ENCODE measurements at regions not wholly inside any gene's neighbourhood (a gene's known extent, or its start where the extent isn't known, plus 50 kb on each side); places are given as distances from the start of the nearest gene placed in this dataset.

DNA sequence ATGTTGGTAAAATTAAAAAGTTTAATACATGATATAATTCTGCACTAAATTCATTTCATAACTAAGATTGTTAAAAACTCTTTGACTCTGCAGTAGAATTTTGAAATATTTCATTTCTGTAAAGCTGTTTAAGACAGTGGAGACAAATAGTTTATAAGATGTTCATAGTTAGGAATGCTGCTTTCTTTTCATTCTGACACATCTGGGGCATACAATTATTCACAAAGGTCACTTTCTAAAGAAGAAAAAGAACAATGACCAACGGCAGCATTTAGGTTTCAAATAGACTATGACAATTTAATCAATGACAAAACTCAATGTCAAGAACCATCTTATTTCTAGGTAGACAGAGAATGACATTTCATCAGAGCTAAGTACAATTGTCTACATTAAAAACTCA lies 1422.1 kb downstream of the PCDH9 start:
- TF ChIP-seq CTCF (IDR thresholded peaks at IDR 0.05; ENCODE audit: insufficient read depth, low read depth, low read length) (no peak), EZH2 (IDR thresholded peaks at IDR 0.05; ENCODE audit: insufficient read depth, low read length) (no peak)

Measured in astrocyte (in vitro differentiated cells and primary cell).